Activated CD4-positive, CD25-positive, alpha-beta regulatory T cell treated with anti-CD3 and anti-CD28 coated beads, Interleukin-2, amount 50 U/mL, for 24 hours (primary cell): ENCODE measurements at regions not wholly inside any gene's neighbourhood (a gene's known extent, or its start where the extent isn't known, plus 50 kb on each side); places are given as distances from the start of the nearest gene placed in this dataset.
A peak's percentile ranks its signal among the peaks of the same experiment; 100 is the strongest.
"Not testable (repeated sequence)": the region's sequence is repeated elsewhere in the genome, so short reads cannot be mapped to it uniquely, and the experiment has no call there.

Experiments
- ATAC-seq, 2 donors: fragments of 150-1000 bp; cut with Tn5 transposase; one replicate each; pipeline ENCODE4 v1.10.0; 2021; ENCODE audit warnings: mild to moderate bottlenecking in 1 of 2, moderate library complexity in 1 of 2

DNA sequence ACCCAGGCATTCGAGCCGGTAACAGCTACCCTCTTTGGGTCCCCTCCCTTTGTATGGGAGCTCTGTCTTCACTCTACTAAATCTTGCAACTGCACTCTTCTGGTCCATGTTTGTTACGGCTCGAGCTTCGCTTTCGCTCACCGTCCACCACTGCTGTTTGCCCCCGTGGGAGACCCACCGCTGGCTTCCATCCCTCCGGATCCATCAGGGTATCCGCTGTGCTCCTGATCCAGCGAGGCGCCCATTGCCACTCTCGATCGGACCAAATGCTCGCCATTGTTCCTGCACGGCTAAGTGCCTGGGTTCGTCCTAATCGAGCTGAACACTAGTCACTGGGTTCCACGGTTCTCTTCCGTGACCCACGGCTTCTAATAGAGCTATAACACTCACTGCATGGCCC lies 416.3 kb downstream of the TMEM121 start:
- ATAC-seq = not testable (repeated sequence)

DNA sequence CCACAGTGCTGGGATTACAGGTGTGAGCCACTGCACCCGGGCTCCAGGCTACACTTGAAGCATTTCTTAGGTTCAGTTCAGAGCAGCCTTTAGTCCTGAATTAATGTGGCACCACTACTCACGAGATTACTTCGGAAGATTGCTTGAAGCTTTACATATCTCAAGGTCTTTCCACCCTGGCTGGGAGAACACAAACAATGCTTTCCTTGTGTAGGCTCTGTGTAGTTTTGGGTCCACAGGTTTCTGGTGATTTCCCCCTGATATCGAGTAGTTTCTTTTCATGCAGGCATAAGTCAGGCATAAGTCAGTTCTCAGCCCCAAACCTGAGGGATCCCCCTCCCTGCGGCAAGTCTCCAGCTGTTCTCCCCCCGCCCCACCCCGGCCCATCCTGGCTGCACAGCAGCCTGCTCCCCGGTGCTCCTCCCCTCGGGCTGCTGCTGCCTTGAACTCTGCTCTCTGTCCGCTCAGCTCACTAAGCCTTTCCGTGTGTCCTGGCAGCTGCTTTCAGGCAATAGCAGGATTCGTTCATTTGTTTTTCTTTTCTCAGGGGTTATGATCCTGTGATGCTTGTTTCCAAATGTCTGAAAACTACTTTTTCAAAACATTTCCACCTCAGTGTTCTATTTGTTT lies 417.7 kb downstream of the TMEM121 start:
- ATAC-seq = no peak

DNA sequence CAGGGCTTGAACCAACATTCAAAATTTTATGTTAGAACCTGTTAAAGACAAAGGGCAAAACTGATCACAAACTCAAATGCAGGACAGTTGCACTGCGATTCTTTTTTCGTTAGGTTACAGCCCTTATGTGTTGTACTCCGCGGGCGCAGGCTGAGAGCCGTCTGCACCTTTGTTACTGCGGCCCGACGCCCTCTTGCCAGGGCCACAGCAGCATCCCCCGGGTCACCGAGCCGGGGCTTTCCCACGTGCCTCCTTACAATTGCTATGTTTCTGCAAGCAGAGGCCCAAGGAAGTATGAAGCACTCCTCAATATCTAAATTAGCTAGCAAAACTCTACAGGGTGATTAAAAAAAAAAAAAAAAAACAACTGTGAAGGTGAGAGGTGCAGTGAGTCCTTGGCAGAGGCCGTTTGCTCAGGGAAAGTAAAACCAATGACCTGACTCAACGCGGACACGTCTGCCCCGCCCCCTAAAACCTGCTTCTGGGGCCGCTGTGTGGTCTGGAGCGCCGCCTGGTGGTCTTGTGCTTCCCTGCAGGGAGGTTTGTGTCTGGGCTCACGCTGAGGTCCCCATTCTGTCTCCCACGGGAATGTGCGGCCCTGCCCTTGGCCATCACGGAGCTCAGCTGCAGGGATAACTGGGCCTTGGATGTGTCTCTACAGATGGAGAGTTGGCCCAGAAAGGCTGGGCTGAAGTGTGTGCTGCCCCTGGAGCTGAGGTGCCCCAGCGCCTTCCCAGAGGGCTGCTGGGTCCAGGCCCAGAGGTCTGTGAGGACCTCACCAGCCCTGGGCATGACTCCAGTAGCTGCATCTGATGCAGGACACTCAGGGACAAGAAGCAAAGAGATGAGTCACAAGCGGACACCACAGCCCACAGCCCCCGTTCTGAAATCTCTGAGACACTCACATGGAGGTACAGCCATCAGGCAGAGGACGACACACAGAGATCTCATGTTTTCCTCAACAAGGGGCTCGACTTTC lies 418.5 kb downstream of the TMEM121 start:
- ATAC-seq = peak; percentile 89 to 93

DNA sequence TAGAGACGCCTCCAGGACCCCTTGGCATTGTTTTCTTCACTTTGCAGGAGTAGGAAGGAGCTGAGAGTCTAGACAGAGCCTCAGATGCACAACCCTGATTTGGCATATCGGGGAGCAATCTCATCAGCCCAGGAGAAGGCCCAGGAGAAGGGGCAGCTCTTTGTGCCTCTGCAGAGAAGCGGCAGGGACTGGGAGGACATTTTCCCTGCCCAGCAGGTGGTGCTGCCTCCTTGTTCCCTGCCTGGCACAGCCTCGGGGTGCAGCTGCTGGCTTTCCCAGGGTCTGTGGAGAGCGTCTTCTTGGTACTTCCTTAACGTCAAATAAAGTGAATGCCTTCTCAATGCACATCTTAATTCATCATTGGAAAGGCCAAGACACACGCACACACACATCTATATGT lies 419.5 kb downstream of the TMEM121 start:
- ATAC-seq = no peak

DNA sequence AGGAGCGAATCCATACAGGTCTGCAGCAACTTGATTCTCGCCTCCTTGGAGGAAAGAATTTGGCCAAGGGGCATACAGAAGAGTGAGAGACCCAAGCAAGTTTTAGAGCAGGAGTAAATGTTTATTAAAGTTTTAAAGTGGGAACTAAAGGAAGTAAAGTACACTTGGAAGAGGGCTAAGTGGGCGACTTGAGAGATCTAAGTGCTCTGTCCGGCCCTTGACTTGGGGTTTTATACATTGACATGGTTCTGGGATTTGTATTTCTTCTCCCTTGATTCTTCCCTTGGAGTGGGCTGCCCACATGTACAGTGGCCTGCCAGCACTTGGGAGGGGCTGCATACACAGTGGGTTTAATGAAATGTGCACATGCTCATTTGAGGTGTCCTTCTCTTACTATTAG lies 421.2 kb downstream of the TMEM121 start:
- ATAC-seq = no peak

DNA sequence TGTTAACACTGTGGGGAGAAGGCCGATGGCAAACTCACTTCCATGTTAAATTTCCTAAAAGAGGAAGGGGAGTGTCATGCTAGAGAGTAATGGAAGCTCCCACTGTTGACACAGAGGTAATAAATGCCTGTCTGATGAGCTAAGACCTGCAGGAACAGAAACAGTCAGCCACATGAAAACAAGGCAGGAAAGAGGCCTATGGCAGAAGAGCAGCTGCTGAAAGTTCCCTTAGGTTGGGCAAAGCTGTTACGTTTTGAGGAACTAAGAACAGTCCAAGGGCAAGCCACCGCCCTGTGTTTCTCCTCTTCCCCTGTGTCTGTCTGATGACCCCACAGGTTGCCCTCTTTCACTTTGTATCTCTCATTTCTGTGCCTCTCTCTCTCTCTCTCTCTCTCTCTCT lies 422.6 kb downstream of the TMEM121 start:
- not testable (repeated sequence) for ATAC-seq

DNA sequence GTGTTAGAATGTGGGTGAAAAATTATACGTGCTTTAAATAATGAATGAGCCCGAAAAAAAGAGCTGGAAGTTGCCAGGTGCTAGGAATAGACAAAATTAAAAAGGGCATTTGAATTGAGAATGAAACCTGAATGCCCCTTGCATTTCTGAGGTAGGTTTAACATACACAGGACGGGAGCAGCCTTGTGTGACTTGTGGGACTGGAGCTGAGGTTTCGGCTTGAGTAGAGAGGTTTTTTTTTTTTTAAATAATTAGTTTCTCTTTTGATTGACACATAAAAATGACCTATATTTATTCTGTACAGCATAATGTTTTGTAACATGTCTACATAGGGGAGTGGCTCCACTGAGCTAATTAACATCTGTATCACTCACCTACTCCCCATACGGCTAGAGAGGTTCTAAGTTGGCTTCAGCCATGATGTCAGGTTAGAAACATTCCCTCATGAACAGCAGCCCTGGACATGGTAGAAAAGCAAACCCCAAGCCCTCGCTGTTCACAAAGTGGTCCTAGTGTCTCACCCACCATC lies 424.0 kb downstream of the TMEM121 start:
- ATAC-seq = peak in 1 of 2 donors; percentile 43

DNA sequence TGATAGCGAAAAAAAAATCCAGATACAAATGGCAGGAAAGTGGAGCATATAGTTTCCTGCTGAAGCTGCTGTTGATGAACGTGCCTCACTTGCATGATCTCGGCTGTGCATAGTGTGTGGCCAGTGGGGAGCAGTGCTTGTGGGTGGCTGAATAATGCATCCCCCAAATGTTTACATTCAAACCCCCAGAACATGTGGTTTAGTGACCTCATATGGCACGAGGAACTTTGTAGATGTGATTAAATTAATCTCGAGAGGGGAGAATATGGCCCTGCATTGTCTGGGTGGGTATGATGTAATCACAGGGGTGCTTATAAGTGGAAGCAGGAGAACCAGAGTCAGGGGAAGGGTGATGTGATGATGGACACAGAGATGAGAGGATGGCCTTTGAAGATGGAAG lies 425.0 kb downstream of the TMEM121 start:
- no peak for ATAC-seq

DNA sequence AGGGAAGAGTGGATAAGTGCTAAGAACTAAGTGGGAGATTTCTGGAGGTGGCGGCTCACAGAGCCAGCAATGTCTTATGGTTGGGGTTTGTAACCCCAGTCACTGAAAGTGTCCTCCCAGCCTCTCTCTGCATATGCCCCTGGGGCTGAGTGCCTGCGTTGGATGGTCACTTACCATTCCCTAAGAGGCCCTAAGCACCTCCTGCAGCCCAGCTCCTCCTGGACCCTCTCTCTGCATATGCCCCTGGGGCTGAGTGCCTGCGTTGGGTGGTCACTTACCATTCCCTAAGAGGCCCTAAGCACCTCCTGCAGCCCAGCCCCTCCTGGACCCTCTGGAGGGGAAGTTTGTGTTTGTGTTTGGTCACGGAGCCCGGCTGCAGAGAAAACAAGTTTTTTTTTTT lies 425.8 kb downstream of the TMEM121 start:
- ATAC-seq = no peak

DNA sequence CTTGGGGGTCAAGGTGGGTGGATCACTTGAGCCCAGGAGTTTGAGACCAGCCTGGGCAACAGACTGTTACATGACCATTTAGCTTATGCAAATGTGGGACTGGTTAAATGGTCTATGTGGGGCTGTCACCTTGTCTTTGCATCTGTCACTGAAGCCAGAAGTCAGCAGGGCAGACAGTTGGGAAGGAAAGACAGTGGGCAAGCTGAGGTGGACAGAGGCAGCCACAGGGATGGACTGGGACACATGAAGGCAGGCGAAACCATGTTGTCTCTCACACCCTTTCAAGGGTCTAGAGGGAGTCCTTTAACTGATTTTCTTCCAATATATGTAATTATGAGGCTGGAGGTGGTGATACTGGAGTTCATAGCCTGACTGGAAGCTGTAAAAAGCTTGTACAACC lies 426.4 kb downstream of the TMEM121 start:
- no peak for ATAC-seq

DNA sequence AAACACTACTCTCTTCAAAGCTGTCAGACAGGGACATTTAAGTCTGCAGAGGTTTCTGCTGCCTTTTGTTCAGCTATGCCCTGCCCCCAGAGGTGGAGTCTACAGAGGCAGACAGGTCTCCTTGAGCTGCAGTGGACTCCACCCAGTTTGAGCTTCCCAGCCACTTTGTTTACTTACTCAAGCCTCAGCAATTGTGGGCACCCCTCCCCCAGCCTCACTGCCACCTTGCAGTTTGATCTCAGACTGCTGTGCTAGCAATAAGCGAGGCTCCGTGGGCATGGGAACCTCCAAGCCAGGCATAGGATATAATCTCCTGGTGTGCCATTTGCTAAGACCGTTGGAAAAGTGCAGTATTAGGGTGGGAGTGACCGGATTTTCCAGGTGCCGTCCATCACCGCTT lies 435.2 kb downstream of the TMEM121 start:
- ATAC-seq = not testable (repeated sequence)

DNA sequence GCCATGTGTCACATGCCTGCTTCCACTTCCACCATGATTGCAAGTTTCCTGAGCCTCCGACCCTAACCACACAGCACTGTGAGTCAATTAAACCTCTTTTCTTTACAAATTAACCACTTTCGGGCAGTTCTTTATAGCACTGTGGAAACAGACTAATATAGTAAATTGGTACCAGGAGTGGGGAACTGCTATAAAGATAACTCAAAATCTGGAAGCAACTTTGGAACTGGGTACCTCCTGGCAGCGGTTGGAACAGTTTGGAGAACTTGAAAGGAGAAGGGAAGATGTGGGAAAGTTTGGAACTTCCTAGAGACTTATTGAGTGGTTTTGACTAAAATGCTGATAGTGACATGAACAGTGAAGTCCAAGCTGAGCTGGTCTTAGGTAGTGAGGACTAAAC lies 436.1 kb downstream of the TMEM121 start:
- no peak for ATAC-seq

DNA sequence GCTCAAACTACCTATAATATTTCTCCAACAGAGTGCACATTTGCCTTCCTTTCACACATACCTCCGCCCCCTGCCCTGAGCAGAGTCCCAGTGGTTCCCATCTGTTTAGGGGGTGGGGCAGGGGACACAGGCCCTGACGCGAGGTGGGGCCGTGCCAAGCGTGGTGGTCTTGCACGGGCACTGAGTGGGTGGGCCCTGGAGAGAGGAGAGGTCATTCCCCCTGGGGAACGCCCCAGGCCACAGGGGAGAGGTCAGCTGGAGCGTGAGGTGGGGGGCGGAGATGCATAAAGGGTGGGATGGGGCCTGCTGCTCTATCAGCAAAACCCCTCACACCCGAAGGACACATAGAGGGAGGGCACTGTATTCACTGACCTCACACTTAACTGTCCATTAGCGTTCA lies 441.9 kb downstream of the TMEM121 start:
- no peak for ATAC-seq

DNA sequence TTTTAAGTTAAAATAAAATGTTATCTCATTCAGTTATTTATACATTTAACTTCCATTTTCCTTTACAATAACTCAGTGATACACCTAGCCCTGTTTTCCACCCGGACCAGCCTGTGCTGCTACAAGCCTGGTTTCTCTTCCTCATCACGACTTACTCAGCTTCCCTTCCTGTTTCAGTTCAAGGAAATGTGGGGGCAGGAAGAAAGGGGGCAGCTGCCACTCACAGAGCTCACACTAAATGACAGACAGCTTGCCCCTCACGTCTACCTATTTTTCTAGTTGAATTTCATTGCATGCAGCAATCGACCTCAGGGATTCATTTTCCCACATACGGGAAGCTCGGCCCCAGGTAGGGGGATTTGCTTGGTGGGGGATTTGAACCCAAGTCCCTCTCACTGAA lies 442.6 kb downstream of the TMEM121 start:
- not testable (repeated sequence) for ATAC-seq

DNA sequence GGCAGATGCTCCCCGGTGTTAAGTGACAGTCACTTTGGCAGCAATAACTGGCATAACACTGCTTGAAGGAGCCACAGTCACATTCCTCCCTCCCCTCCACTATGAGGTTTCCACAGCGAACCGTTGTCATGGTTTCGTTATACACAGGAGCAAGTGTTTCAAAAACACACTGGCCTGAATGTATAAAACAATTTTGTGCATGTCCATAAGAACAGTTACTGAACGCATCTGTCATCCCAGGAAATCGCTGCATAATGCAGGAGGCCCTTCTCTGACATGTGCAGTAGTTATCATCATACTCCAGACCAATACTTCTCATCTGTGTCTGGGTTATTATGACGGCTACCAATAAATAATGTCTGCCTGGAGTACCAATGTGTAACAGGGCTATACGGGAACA lies 444.4 kb downstream of the TMEM121 start:
- ATAC-seq = not testable (repeated sequence)

DNA sequence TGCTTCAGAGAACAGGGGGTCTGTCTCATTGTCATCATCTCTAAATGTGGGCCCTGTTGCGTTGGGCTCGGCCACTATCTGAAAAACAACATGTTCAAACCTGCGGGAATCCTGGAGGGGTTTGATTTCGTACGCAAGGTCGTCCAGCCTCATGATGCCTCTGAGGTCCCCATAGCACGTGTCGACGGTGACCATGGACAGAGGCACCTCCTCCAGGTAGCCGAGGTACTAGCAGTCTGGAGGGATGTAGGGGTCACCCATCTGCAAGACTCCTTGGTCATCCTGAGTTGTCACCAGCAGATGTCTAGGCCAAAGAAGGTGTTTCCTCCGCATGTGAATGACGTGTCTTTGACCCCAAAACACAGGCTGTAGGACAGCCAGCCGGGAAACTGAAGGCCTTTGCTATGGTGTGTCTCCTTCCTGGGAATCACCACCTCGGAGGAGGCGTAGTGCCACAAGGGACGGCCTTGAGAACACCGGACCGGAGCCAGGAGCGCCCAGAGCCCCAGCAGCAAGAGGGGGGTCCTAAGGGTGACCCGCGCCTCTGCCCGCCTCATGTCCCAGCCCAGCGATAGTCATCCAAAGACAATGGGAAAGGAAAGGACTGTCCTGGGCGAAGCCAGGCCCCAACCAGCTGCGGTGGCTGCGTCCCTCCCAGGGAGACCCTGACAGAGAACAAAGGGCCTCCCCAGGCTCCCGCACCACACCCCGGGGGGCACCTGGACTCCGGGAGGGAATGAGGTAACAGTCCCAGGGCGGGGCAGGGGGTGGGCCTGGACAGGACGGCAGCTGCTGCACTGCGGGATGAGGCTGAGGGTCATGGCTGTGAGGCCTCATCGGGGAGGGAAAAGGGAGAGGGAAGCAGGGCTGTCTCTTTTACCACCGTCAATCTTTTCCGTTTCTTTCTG lies 445.5 kb downstream of the TMEM121 start:
- ATAC-seq = no peak

DNA sequence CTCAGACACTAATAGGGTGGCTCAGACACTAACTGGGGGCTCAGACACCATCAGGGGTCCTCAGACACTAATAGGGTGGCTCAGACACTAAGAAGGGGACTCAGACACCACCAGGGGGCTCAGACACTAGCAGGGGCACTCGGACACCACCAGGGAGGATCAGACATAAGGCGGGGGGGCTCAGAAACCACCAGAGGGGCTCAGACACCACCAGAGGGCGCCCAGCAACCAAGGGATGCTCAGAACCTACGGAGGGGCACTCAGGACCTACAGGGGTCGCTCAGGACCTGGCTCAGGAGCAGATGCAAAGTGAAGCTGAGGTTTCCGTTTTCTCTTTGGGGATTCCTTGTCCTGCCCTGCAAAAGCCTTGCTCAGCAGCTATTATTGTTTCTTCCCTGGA lies 448.5 kb downstream of the TMEM121 start:
- ATAC-seq = peak; percentile 84 to 85

DNA sequence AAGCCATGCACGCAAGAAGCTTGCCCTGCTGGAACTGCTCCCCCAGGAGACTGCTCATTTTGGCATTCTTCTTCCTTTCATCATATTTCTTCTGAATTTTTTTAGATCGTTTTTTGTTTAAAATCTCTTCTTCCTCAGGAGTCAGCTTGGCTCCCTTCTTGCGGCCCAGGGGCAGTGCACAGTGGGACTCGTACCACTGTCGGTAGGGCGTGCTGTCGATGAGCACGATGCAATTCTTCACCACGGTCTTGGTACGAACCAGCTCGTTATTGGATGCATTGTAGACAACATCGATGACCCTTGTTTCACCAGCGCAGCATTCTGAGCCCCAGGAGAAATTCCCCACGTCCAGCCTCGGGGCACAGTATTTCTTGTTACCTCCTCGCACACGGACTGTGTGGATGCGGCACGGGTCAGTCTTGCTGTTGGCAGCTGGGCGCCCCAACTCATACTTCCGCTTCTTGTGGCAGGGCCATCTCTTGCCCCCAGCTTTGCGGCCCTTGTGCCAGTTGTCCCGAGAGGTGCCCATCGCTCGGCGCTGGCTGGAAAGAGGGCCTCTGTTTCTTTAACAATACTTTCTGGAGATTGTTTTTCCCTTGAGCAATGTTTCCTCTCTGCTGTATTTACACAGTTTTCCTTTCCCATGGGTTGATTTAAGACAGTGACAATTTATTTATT lies 452.4 kb downstream of the TMEM121 start:
- no peak for ATAC-seq

DNA sequence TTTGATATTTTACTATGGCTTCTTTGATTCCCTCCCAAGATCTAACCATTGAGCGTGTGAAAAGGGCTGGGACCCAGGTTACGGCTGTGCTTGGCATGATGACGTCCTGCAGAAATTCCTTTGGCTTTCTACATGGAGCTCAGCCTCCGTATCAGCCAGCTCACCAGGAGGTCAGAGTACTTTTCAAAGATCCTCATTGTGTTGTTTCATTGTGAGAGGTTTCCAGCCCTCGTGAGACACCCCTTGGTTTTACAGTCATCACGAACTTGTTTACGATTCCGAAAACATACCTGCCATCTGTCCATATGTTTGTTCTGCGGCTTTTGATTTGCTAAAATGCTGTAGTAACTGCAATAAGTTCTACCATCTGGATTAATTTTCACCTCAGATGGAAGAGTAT lies 453.1 kb downstream of the TMEM121 start:
- ATAC-seq = no peak

DNA sequence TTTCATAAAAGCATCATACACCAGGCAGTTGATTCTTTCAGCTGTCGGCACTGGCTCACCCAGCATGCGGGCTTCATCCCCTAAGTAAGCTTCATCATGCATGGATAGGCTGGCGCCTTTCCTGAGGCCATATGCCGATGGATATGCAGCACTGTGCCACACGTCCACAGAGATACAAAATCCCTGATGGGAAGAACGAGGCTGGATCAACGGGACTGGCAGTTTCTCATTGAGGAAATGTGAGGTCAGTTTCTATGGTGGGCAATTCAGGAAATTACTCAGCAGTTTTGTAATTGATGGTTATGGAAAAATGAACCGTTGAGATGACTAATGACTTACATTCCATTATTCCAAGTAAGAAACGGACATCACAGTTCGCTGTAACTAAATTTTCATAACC lies 453.8 kb downstream of the TMEM121 start:
- no peak for ATAC-seq

DNA sequence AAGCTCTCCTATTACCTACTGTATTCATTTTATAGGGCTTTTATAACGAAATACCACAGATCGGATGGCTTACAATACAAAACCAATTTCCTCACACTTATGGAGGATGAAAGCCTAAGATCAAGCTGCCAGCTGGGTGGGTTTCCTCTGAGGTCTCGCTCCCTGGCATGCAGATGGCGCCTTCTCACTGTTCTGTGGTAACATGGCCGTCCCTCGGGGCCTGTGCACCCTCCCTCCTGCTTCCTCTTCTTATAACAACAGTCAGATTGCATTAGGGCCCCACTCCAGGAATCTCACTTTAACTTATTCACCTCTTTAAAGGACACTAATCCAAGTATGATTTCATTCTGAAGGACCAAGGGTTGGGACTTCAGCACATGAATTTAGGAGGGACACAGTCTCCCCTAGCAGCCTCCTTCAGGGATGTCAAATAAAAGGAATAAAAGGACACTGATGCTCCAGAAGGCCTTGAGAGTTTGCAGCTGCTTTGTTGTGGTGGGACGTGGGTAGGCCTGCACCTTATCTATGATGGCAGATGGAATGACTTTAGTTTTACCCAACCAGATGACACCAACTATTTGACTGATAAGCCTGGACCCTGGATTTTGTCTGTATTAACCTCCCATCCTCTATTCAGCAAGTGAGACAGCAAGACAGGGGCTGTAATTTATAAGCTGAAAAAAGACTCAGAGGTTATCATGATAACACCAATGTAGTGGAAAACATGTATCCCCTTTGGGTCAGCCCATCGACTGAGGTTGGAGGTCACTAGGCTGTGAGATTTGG lies 455.3 kb downstream of the TMEM121 start:
- ATAC-seq = not testable (repeated sequence)
